Stimulated activated CD4-positive, alpha-beta T cell treated with anti-CD3 and anti-CD28 coated beads, Interleukin-2, amount 100 ng/mL, for 24 hours (primary cell): ENCODE measurements at regions not wholly inside any gene's neighbourhood (a gene's known extent, or its start where the extent isn't known, plus 50 kb on each side); places are given as distances from the start of the nearest gene placed in this dataset.
"Not testable (repeated sequence)": the region's sequence is repeated elsewhere in the genome, so short reads cannot be mapped to it uniquely, and the experiment has no call there.

Source experiments
- DNase-seq, 2 donors: peaks; one replicate each; pipeline ENCODE4 v3.0.0-alpha.2; 2020

DNA sequence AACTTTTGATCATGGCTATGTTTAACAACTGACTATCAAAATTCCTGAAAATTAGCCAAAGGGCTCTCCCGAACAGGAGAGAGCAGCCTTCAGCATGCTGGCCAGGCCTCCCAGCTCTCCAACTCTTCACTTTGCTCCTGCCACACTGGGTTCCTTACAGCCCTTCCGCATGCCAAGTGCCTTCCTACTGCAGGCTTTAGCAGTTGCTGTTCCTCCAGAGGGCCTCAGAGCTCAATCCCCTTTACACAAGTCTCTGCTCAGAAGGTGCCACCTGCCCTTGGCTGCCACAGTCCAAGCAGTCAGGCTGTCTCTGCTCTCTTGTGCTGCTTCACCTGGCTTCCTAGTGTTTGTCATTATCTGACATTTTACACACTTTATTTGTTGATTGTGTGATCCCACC, 553.1 kb upstream of the PPP2R3A start:
- no peak for DNase-seq

- no peak for DNase-seq
These were observed 549.3 kb upstream of the PPP2R3A start for GRCh38 chr3:135416182-135416581.

GRCh38 chr3:135419155-135419554, 546.4 kb upstream of the PPP2R3A start:
- no peak for DNase-seq

DNA sequence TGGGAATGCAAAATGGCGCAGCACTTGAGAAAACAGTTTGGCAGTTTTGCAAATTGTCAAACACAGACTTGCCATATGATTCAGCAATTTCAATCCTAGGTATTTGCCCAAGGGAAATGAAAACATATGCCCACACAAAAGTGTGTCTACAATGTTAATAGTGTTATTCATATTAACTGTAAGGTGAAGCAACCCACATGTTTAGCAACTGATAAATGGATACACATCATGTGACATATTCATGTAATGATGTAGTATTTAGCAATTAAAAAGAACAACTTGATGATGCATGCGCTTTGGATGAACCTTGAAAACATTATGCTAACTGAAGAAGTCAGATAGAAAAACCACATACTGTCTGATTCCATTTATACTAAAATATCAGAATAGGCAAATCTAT, 539.0 kb upstream of the PPP2R3A start:
- no peak for DNase-seq

DNA sequence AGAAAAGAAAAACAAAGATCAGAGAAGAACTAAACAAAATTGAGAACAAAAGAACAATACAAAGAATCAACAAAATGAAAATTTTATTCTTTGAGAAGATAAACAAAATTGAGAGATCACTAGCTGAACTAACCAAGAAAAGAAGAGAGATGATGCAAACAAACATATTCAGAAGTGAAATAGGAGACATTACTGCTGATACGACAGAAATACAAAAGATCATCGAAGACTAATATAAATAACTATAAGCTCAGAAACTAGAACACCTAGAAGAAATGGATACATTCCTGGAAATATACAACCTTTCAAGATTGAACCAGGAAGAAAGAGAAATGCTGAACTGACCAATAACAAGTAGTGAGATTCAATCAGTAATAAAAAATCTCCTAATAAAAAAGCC, 533.1 kb upstream of the PPP2R3A start:
- DNase-seq: no peak

GRCh38 chr3:135438889-135439597, 526.5 kb upstream of the PPP2R3A start:
- DNase-seq: not testable (repeated sequence)

DNA sequence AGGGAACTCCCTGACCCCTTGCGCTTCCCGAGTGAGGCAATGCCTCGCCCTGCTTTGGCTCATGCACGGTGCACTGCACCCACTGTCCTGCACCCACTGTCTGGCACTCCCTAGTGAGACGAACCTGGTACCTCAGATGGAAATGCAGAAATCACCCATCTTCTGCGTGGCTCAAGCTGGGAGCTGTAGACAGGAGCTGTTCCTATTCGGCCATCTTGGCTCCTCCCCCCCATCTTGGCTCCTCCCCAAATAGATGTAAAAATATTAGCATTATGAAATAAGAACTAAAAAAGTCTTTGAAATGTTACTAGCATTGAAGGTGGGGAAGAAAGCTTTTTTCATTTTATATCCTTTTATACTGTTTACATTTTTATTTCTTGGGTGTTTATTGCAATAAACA, 525.9 kb upstream of the PPP2R3A start:
- not testable (repeated sequence) for DNase-seq

DNA sequence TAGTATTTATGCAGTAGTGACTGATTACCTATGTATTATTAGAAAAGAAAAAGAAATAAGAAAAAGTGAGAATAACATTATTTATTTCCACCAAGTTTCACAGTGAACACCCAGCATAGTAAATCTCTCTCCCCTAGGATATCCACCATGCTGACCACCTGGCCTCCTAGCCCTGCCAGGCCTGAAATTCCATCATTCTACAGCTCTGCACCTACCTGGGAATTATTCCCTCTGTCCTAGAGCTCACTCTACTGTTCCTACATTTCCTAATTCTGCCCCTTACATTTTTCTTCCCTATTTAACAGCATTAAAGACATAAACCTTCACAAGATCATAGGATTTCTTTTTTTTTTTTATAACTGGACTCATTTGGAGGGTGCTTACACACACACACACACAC, 525.3 kb upstream of the PPP2R3A start:
- no peak for DNase-seq

DNA sequence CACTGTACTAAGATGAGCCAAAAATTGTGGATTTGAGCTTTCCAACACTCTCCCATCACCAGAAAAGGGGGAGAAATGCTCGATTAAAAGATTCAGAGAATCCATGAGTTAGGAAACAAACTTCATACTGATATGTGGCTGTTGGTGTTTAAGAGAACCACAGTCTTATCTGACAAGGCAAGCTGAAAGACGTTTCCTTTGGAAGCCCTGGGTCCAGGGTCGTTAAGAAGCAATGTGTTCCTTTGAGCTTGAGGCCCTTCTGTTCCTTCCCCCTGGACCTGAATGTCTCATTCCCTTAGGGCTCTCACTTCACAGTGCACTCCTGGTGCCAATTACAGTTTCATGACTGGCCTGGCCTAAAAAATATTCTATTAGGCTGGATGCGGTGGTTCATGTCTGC, 524.8 kb upstream of the PPP2R3A start:
- no peak for DNase-seq

DNA sequence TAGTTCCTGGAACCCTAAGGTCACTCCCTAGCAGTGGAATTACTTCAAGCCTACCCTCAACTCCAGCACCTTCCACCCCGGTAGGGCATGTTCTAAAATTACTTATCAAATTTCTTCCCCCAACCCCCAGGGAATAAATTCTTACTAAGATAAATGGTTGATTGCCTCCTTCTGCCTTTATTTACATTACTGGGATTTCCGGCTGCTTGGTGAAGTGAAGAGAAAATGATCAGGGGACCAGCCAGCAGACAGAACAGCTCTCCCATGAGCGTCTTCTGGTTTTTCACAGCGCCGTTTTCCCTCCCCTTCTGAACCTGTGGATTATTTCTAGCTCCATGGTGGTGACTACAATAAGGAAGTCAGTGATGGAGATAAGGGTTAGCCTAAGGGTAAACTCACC, 521.5 kb upstream of the PPP2R3A start:
- DNase-seq: no peak

DNA sequence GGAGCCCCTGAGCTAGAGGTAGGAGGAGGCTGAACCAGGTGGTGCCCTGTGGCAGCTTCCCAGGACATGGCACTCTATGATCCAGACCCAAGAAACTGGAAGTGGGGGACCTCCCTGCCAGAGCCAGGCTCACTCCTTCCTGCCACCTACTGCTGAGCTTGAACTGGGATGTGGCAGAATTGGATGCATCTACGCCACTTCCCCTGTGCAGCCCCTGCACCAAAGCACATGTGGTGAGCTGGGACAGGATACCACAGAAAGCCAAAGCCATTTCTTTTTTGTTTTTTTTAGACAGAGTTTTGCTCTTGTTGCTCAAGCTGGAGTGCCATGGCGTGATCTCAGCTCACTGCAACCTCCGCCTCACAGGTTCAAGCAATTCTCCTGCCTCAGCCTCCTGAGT, 518.0 kb upstream of the PPP2R3A start:
- no peak for DNase-seq

DNA sequence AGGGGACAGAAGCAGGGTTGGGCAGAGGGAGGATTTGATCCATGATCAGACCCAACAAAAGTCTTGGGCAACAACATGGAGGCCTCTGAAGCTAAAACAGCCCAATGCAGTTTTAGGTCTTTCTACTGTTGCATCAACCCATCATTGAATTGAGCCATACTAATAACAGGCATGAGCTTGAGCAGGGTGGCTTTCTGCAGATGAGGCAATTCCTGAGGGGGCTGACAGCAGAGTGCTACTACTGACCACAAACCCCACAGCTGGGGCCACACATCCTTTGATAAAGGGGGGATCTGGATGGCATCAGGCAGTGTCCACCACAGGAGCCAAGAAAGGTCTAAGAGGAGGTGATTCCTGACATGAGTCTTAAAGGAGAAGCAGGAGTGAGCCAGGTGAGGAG, 517.0 kb upstream of the PPP2R3A start:
- no peak for DNase-seq

DNA sequence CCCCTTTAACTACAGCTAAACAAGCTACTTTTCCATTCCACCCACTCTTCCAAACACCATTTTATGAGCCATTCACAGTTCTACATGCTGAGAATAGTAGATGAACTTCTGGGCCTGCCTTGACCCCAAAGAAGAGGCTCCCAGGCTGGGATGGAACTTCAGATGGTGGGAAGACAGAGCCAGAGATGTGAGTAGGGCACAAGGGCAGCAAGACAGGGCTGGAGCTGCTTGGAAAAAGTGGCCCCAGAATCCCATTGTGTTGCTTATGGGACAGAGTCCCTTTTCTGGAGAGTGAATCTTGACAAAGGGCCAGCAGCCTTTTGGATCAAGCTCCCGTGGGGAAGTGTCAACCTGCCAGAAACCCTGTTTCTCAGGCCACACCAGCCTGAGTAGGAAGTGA, 516.5 kb upstream of the PPP2R3A start:
- no peak for DNase-seq

- DNase-seq: no peak
These were observed 514.3 kb upstream of the PPP2R3A start for GRCh38 chr3:135451037-135451785.

GRCh38 chr3:135452881-135453280, 512.6 kb upstream of the PPP2R3A start:
- no peak for DNase-seq

- DNase-seq: no peak
These were observed 512.2 kb upstream of the PPP2R3A start for GRCh38 chr3:135453326-135453725.

GRCh38 chr3:135454890-135455289, 510.6 kb upstream of the PPP2R3A start:
- no peak for DNase-seq

DNA sequence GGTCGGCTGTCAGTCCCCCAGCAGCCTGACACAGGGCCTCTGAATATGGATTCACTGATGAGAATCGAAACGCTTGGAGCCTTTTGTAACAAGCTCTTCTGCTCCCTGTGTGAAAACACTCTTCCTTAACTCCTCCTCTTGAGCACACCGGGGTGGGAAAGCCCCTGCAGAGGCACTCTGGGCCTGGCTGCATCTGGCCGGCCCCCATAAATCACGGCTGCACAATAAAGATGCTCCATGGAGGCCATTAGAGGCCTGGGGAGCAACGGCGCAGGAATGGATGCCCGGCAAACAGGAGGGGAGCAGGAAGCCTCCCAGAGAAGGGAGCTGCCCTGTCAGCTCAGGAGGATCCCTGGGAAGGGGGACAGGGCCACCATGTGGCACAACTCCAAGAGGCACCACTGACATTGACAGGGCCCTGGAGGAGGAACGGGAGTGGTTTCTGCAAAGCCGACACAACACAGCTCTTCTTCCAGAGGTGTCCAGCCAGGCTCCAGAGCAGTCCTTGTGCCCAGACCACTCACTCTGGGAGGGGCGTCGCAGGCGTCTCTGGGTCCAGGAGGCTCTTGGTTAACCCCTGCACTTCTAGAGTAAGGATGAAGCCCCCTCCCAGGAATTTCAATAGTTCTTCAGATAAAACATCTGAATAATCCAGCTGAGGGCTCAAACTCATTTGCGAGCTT, 509.3 kb upstream of the PPP2R3A start:
- DNase-seq: no peak

GRCh38 chr3:135458541-135459322, 506.8 kb upstream of the PPP2R3A start:
- no peak for DNase-seq

- no peak for DNase-seq
These were observed 505.3 kb upstream of the PPP2R3A start for GRCh38 chr3:135460273-135460672.

- DNase-seq: no peak
These were observed 493.6 kb upstream of the PPP2R3A start for GRCh38 chr3:135471911-135472310.

- DNase-seq: no peak
These were observed 492.1 kb upstream of the PPP2R3A start for GRCh38 chr3:135473449-135473848.

DNA sequence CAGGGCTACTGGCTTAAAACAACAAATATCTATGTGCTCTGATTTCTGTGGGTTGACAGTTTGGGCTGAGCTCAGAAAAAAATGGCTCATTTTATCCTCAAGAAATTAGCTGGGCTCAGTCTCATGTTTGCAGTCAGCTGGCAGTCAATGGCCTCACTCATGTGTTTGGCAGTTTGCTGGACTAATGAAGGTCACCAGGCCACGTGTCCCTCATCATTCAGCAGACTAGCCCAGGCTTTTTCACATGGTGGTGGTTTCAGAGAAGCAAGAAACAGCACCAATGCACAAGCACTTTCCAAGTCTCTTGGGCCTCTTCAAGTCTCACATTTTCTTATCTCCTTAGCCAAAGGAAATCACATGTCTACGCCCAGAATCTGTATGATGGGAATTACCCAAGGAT, 478.3 kb upstream of the PPP2R3A start:
- DNase-seq: no peak
